GM12873 (cell line): ENCODE measurements at regions not wholly inside any gene's neighbourhood (a gene's known extent, or its start where the extent isn't known, plus 50 kb on each side); places are given as distances from the start of the nearest gene placed in this dataset.

ENCODE experiments used
- TF ChIP-seq, protein P1 (sequence below): IDR thresholded peaks from 2 replicates; pipeline ENCODE4 v1.5.1; 2012; ENCODE audit warnings: low read depth, mild to moderate bottlenecking, moderate library complexity, low read length, control low read depth; ENCODE audit not compliant: insufficient read depth; ENCODE audit errors: missing control alignments

DNA sequence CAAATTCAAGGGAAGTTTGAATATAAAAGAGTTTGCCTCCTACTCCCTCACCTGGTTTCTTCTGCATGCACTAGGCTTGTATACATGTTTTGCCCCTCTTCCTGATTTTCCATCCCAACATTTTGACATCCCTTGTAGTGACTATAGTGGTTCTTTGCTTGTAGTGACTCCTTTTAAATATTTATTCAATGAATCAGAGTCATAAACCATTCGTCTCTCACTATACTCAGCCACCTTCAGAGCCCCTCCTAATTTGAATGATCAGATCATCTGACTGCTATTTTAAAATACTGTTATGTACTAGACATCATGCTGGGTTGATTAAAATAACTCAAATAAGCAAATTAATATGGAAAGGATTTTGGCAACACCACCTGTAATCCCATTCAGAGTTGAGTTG lies 492.1 kb upstream of the PIK3C3 start:
- TF ChIP-seq, protein P1, sequence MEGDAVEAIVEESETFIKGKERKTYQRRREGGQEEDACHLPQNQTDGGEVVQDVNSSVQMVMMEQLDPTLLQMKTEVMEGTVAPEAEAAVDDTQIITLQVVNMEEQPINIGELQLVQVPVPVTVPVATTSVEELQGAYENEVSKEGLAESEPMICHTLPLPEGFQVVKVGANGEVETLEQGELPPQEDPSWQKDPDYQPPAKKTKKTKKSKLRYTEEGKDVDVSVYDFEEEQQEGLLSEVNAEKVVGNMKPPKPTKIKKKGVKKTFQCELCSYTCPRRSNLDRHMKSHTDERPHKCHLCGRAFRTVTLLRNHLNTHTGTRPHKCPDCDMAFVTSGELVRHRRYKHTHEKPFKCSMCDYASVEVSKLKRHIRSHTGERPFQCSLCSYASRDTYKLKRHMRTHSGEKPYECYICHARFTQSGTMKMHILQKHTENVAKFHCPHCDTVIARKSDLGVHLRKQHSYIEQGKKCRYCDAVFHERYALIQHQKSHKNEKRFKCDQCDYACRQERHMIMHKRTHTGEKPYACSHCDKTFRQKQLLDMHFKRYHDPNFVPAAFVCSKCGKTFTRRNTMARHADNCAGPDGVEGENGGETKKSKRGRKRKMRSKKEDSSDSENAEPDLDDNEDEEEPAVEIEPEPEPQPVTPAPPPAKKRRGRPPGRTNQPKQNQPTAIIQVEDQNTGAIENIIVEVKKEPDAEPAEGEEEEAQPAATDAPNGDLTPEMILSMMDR = no peak

DNA sequence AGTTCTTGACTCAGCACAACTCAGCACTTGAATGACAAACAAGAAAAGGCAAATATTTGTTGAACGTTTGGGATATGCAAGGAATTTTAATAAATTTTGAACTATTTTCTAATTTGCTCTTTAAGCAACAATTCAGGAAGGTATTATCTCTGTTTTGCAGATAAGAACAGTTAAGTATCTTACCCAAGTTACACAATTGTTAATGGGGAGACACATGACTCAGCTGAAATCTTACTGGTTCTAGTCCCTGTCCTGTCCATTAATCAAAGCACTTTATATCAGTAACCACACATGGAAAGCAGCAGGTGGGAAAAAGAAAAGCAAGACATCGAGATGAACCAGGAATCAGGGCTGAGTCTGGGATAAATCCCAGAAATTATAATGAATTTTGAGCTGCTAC lies 493.9 kb upstream of the PIK3C3 start:
- TF ChIP-seq, protein P1 = no peak

DNA sequence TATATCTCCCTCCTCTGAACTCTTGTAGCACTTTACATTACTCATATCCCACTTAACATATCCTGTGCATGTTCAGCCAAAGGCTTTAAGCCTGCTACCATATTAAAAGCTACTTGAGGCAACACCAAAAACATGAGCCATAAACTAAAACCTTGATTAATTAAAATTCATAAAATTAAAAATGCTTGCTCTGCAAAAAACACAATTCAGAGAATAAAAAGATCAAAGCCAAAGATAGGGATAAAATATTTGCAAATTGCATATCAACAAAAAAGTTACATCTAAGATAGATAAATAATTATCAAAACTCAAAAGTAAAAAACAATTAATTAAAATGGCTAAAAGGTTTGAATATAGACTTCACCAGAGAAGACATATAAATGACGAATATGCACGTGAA lies 495.4 kb upstream of the PIK3C3 start:
- TF ChIP-seq, protein P1 = no peak

DNA sequence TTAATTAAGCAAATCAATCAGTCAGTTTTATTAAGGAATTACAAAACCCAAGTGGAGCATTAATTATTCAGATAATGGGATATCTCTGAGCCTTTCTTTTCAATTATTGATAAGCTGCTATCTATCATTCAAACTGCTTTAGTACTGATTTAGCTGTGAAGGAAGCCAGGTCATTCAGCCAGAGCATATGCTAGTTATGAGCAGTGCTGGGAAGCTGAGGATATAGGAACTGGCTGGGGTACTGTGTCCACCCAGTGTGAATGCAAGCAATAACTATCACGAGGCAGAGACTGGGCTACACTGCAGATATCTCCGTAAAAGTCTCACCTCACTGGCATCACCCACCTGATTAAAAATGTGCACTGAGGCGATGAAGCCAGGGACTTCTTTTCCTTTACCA lies 496.7 kb upstream of the PIK3C3 start:
- TF ChIP-seq, protein P1 = no peak

DNA sequence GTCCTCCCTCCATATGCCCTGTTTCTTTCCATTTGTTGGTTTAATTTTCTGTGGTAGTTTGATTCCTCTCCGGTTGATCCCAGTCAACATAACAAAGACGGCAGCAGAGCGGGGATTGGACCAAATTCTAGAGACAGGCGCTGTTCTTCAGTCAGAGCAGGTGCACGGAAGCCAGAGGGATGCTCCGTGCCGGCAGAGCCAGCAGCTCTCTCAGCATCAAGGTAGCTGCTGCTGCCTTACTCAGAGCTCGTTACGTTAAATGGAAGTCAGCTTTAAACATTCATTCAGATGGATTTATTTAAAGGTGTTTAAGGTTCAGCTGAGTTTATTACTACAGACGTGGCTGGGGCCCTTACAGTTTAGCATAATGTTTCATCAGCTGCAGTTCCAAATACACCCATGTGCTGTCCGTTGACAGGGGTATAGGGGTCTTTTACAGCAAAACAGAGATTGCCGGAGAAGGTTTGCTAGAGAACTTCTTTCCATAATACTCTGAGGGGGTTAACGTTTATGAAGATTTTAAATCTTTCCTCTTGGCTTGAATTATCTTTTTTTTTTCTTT lies 497.2 kb upstream of the PIK3C3 start:
- TF ChIP-seq, protein P1 = no peak

DNA sequence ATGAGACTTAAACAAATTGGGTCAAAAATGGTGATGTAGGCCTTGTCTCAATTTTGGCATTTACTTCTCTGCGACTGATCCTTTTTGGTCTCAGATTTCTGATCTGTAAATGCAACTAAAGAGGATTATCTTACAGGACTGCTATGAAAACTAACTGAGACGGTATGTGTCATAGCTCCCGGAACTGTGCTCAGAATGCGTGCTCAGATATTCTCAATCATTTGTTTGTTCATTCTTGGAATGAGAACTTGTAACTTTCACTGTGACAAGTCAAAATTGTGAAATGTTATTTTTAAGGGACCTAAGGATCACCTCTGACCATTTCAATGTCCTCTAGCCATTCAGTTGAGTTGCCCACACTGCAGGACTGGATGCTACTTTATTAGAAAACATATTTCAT lies 498.2 kb upstream of the PIK3C3 start:
- TF ChIP-seq, protein P1 = no peak

DNA sequence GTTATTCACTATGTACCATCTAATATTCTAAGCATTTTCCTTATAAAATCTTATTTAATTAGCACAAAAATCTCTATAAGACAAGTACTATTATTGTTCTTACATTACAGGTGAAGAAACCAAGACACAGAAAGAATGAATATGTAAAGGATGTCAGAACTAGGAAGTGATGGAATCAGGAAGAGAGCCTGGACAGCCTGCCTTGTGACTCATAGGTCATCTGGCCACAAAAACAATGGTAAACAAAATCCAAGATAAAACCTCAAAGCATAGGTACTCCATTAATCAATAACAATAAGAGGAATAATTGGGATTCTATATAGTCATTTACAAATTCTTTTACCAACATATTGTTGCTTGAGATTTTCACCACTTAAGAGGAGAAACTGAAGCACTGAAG lies 505.4 kb upstream of the PIK3C3 start:
- TF ChIP-seq, protein P1 = no peak
